WTC11 (cell line): ENCODE measurements at regions not wholly inside any gene's neighbourhood (a gene's known extent, or its start where the extent isn't known, plus 50 kb on each side); places are given as distances from the start of the nearest gene placed in this dataset.

Source experiments
- ATAC-seq: fragments of 200-7000 bp; cut with Tn5 transposase; 2 replicates; pipeline ENCODE4 v1.10.0; 2021; ENCODE audit warnings: mild to moderate bottlenecking, moderate library complexity
- CTCF ChIA-PET: fragments of 300-600 bp; sonication (Branson Sonifier 250); formaldehyde crosslinking; loops from one replicate; lab custom pipeline; 2021; ENCODE audit warnings: antibody characterized with exemption; lab: Charles Lee
- POLR2A ChIA-PET: fragments of 350-600 bp; sonication (Branson Sonifier 250); formaldehyde crosslinking; loops from one replicate; lab custom pipeline; 2021; ENCODE audit warnings: antibody characterized with exemption; lab: Charles Lee
- DNase-seq: peaks from one replicate; pipeline ENCODE4 v3.0.0; 2021; ENCODE audit warnings: low spot score
- H3K27ac Mint-ChIP-seq: 2 replicates; pipeline ENCODE4 v1.8.0; 2021; ENCODE audit warnings: mixed read lengths
- H3K27me3 Mint-ChIP-seq: 2 replicates; pipeline ENCODE4 v1.8.0; 2021; ENCODE audit warnings: low read depth, mild to moderate bottlenecking, moderate library complexity, mixed read lengths
- H3K36me3 Mint-ChIP-seq: 2 replicates; pipeline ENCODE4 v1.8.0; 2021; ENCODE audit warnings: mixed read lengths
- H3K4me1 Mint-ChIP-seq: 2 replicates; pipeline ENCODE4 v1.8.0; 2022; ENCODE audit warnings: mixed read lengths
- H3K4me3 Mint-ChIP-seq: 2 replicates; pipeline ENCODE4 v1.8.0; 2021; ENCODE audit warnings: mild to moderate bottlenecking, moderate library complexity, mixed read lengths
- H3K9me3 Mint-ChIP-seq: 2 replicates; pipeline ENCODE4 v1.8.0; 2021; ENCODE audit warnings: mixed read lengths
- CREB1 ChIP-seq: sonication (generic); formaldehyde crosslinking; IDR thresholded peaks from 2 replicates; pipeline ENCODE4 v1.8.0; 2023; ENCODE audit warnings: mild to moderate bottlenecking, missing genetic modification reagents
- FOXJ3 ChIP-seq: sonication (generic); formaldehyde crosslinking; IDR thresholded peaks from 2 replicates; pipeline ENCODE4 v1.9.0; 2021; ENCODE audit warnings: missing genetic modification reagents, mild to moderate bottlenecking, borderline replicate concordance
- JUN ChIP-seq: sonication (generic); formaldehyde crosslinking; IDR thresholded peaks from 2 replicates; pipeline ENCODE4 v1.8.0; 2023; ENCODE audit warnings: mild to moderate bottlenecking, missing genetic modification reagents
- KAT7 ChIP-seq: sonication (generic); formaldehyde crosslinking; IDR thresholded peaks from 2 replicates; pipeline ENCODE4 v1.8.1; 2023; ENCODE audit warnings: missing genetic modification reagents, mild to moderate bottlenecking, borderline replicate concordance
- MYBL2 ChIP-seq: sonication (generic); formaldehyde crosslinking; IDR thresholded peaks from 2 replicates; pipeline ENCODE4 v1.8.1; 2023; ENCODE audit warnings: mild to moderate bottlenecking, moderate library complexity, missing genetic modification reagents
- NFYB ChIP-seq: sonication (generic); formaldehyde crosslinking; conservative IDR thresholded peaks from 2 replicates; pipeline ENCODE4 v1.8.0; 2022; ENCODE audit warnings: low read depth, missing genetic modification reagents
- RELA ChIP-seq: sonication (generic); formaldehyde crosslinking; IDR thresholded peaks from 2 replicates; pipeline ENCODE4 v1.8.1; 2022; ENCODE audit warnings: missing genetic modification reagents, mild to moderate bottlenecking, borderline replicate concordance
- SOX15 ChIP-seq: fragments of 250-450 bp; sonication (Bioruptor Pico); IDR thresholded peaks from 2 replicates; pipeline ENCODE4 v1.9.0; 2021; ENCODE audit warnings: mild to moderate bottlenecking
- TEAD4 ChIP-seq: sonication (generic); formaldehyde crosslinking; IDR thresholded peaks from 2 replicates; pipeline ENCODE4 v1.8.0; 2022; ENCODE audit warnings: mild to moderate bottlenecking, missing genetic modification reagents
- ZNF219 ChIP-seq: sonication (generic); formaldehyde crosslinking; IDR thresholded peaks from 2 replicates; pipeline ENCODE4 v1.8.0; 2023; ENCODE audit warnings: missing genetic modification reagents, mild to moderate bottlenecking, borderline replicate concordance
- ZNF317 ChIP-seq: sonication (generic); formaldehyde crosslinking; IDR thresholded peaks from 2 replicates; pipeline ENCODE4 v1.8.1; 2023; ENCODE audit warnings: low read depth, mild to moderate bottlenecking, moderate library complexity, missing genetic modification reagents, borderline replicate concordance
- ZNF396 ChIP-seq: fragments of 250-450 bp; sonication (Bioruptor Pico); IDR thresholded peaks from 2 replicates; pipeline ENCODE4 v1.8.0; 2021; ENCODE audit warnings: mild to moderate bottlenecking, moderate library complexity, borderline replicate concordance
- ZNF423 ChIP-seq: fragments of 250-450 bp; sonication (Bioruptor Pico); IDR thresholded peaks from 2 replicates; pipeline ENCODE4 v2.1.2; 2022; ENCODE audit warnings: mild to moderate bottlenecking, moderate library complexity
- TF ChIP-seq, protein P1 (sequence below): fragments of 250-450 bp; sonication (Bioruptor Pico); conservative IDR thresholded peaks from 2 replicates; pipeline ENCODE4 v1.9.0; 2021; ENCODE audit warnings: mild to moderate bottlenecking
- TF ChIP-seq, protein P2 (sequence below): sonication (generic); formaldehyde crosslinking; IDR thresholded peaks from 2 replicates; pipeline ENCODE4 v1.8.1; 2023; ENCODE audit warnings: mild to moderate bottlenecking, moderate library complexity, missing genetic modification reagents
- TF ChIP-seq, protein P3 (sequence below): fragments of 250-450 bp; sonication (Bioruptor Pico); IDR thresholded peaks from 2 replicates; pipeline ENCODE4 v1.9.0; 2021; ENCODE audit warnings: mild to moderate bottlenecking
- TF ChIP-seq, protein P4 (sequence below): sonication (generic); formaldehyde crosslinking; IDR thresholded peaks from 2 replicates; pipeline ENCODE4 v1.8.0; 2022; ENCODE audit warnings: mild to moderate bottlenecking, missing genetic modification reagents
- TF ChIP-seq, protein P5 (sequence below): sonication (generic); formaldehyde crosslinking; IDR thresholded peaks from 2 replicates; pipeline ENCODE4 v1.8.0; 2023; ENCODE audit warnings: mild to moderate bottlenecking, missing genetic modification reagents

DNA sequence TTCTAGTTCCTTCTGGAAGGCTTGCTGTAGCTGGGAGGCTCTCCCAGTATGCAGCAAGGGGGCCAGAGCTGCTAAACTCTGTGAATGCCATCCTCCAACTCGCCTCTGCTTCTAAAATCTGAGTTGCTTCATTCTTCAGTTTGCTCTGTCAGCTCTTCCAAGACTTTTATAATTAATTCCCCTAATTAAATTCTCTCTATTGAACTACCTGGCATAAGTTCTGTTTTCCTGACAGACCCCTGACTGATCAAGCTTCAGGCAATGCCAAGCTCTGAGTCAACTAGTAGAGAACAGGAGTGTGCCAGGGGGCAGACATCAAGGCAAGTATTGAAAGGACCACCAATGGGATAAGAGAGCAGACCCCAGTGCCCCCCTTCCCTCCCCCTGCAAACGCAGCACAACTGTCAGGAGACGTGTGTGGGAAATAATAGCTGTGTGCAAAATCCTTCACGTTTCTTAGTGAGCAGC, 109.3 kb upstream of the TAB2 start:
- H3K4me1 Mint-ChIP-seq: peaks cover under 1% of the 10 kb centered on the region
- H3K4me3 Mint-ChIP-seq: no peak overlapping the region
- CTCF ChIA-PET: interaction anchor here (1.2 kb wide), 1 partner anchor 18 kb away, joined by 4 read pairs; no protein-coding TSS in a partner anchor
- no peak for ATAC-seq
- no peaks in the 10 kb centered on the region for H3K9me3 Mint-ChIP-seq
- no peaks in the 10 kb centered on the region; the same call in 1 of the 2 replicates for H3K27me3 Mint-ChIP-seq
- no peak for TF ChIP-seq KAT7
- H3K36me3 Mint-ChIP-seq: no peaks in the 10 kb centered on the region
- DNase-seq: no peak
- POLR2A ChIA-PET: interaction anchor here (0.6 kb wide), 1 partner anchor 110 kb away, joined by 3 read pairs; no protein-coding TSS in a partner anchor
- H3K27ac Mint-ChIP-seq: no peak overlapping the region

DNA sequence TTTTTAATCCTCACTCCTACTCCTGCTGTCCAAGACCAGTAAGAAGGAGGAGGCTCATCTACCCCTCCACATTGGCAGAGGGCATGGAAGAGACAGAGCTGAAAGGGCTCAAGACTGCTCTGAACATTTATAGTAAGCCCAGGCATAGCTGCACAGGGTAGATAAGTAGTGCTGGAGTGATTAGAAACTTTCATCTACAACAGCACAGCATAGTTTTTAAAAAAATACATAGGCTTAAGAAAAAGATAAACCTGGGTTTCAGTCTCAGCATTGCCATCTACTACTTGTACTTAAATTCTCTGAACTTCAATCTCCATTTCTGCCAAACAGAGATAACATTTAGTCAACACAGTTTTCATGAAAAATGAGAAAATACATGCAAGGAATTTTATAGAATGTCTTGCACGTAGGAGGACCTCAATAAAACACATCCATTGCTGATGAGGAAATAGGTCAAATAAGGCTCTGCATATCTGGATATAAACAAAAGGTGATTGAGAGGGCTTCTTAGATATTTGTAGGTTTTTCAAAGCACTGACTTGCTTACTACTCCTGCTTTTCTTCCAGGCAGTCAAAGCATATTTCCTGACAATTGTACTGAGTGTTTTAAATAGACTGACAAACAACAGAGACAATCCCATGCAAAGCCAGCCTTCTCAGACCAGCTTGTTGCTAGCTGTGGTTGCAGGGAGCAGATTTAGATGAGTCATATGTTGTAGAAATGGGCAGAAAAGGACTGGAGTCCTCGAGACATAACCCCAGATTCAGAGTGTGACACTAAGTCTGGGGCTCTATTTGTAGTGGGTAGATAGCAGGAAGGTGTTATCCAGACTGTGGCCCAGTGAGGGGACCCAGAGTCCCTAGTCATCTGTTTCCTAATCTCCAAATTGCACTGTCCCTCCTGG, 107.4 kb upstream of the TAB2 start:
- no peak for DNase-seq
- Mint-ChIP-seq H3K4me3 (no peak overlapping the region), H3K9me3 (no peaks in the 10 kb centered on the region), H3K4me1 (no peaks in the 10 kb centered on the region), H3K27ac (no peak overlapping the region), H3K27me3 (no peaks in the 10 kb centered on the region; the same call in 1 of the 2 replicates), H3K36me3 (no peaks in the 10 kb centered on the region)
- TF ChIP-seq ZNF423 (CRISPR knock-in tag): no peak
- no peak for TF ChIP-seq MYBL2 (CRISPR knock-in tag)
- TF ChIP-seq FOXJ3 (CRISPR knock-in tag): no peak
- TF ChIP-seq, protein P1, sequence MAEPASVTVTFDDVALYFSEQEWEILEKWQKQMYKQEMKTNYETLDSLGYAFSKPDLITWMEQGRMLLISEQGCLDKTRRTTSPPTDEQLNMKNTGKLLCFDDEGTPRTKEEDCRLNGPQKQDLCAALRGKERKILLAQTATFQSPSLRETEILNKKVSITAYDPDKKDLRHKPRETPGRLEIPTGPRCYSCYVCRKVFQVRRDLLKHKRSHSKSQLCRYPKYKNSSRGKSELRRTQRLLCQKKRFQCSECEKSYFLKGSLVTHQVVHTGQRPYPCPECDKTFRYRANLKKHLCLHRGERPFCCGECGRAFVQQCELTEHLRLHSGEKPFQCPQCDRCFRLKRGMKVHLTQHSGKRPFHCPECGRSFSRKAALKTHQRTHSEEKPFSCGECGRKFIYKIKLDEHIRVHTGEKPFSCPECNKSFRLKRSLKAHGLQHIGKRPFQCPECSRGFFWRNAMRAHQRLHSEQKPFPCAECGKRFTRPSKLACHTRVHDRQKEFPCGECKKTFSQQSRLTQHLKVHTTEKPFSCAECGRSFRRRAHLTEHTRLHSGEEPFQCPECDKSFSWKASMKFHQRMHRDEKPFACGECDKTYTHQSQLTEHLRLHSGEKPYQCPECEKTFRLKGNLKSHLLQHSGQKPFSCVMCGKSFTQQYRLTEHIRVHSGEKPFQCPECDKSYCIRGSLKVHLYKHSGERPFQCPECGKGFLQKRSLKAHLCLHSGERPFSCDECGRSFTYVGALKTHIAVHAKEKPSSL (CRISPR knock-in tag): no peak
- TF ChIP-seq, protein P2, sequence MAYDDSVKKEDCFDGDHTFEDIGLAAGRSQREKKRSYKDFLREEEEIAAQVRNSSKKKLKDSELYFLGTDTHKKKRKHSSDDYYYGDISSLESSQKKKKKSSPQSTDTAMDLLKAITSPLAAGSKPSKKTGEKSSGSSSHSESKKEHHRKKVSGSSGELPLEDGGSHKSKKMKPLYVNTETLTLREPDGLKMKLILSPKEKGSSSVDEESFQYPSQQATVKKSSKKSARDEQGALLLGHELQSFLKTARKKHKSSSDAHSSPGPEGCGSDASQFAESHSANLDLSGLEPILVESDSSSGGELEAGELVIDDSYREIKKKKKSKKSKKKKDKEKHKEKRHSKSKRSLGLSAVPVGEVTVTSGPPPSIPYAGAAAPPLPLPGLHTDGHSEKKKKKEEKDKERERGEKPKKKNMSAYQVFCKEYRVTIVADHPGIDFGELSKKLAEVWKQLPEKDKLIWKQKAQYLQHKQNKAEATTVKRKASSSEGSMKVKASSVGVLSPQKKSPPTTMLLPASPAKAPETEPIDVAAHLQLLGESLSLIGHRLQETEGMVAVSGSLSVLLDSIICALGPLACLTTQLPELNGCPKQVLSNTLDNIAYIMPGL: no peak
- ChIA-PET CTCF (no interaction called here), POLR2A (no interaction called here)
- no peak for ATAC-seq

GRCh38 chr6:149211046-149211571, 106.4 kb upstream of the TAB2 start:
- H3K27ac Mint-ChIP-seq: no peak overlapping the region
- DNase-seq: no peak
- no peaks in the 10 kb centered on the region for H3K4me1 Mint-ChIP-seq
- no peak for ATAC-seq
- CTCF ChIA-PET: no interaction called here
- H3K27me3 Mint-ChIP-seq: no peaks in the 10 kb centered on the region; the same call in 1 of the 2 replicates
- H3K36me3 Mint-ChIP-seq: no peaks in the 10 kb centered on the region
- H3K9me3 Mint-ChIP-seq: no peaks in the 10 kb centered on the region
- TF ChIP-seq, protein P3, sequence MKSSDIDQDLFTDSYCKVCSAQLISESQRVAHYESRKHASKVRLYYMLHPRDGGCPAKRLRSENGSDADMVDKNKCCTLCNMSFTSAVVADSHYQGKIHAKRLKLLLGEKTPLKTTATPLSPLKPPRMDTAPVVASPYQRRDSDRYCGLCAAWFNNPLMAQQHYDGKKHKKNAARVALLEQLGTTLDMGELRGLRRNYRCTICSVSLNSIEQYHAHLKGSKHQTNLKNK (CRISPR knock-in tag): no peak
- TF ChIP-seq SOX15 (CRISPR knock-in tag) (no peak), TEAD4 (CRISPR knock-in tag) (no peak), CREB1 (CRISPR knock-in tag) (no peak), ZNF396 (CRISPR knock-in tag) (no peak), MYBL2 (CRISPR knock-in tag) (no peak), ZNF219 (CRISPR knock-in tag) (no peak), ZNF317 (CRISPR knock-in tag) (no peak), NFYB (CRISPR knock-in tag) (no peak), RELA (CRISPR knock-in tag) (no peak), JUN (no peak)
- TF ChIP-seq, protein P4, sequence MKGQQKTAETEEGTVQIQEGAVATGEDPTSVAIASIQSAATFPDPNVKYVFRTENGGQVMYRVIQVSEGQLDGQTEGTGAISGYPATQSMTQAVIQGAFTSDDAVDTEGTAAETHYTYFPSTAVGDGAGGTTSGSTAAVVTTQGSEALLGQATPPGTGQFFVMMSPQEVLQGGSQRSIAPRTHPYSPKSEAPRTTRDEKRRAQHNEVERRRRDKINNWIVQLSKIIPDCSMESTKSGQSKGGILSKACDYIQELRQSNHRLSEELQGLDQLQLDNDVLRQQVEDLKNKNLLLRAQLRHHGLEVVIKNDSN (CRISPR knock-in tag): no peak
- TF ChIP-seq, protein P5, sequence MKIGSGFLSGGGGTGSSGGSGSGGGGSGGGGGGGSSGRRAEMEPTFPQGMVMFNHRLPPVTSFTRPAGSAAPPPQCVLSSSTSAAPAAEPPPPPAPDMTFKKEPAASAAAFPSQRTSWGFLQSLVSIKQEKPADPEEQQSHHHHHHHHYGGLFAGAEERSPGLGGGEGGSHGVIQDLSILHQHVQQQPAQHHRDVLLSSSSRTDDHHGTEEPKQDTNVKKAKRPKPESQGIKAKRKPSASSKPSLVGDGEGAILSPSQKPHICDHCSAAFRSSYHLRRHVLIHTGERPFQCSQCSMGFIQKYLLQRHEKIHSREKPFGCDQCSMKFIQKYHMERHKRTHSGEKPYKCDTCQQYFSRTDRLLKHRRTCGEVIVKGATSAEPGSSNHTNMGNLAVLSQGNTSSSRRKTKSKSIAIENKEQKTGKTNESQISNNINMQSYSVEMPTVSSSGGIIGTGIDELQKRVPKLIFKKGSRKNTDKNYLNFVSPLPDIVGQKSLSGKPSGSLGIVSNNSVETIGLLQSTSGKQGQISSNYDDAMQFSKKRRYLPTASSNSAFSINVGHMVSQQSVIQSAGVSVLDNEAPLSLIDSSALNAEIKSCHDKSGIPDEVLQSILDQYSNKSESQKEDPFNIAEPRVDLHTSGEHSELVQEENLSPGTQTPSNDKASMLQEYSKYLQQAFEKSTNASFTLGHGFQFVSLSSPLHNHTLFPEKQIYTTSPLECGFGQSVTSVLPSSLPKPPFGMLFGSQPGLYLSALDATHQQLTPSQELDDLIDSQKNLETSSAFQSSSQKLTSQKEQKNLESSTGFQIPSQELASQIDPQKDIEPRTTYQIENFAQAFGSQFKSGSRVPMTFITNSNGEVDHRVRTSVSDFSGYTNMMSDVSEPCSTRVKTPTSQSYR (CRISPR knock-in tag): no peak
- no peak overlapping the region for H3K4me3 Mint-ChIP-seq
- POLR2A ChIA-PET: no interaction called here
